IPS-20b (cell line): ENCODE measurements at regions not wholly inside any gene's neighbourhood (a gene's known extent, or its start where the extent isn't known, plus 50 kb on each side); places are given as distances from the start of the nearest gene placed in this dataset.
"Not testable (repeated sequence)": the region's sequence is repeated elsewhere in the genome, so short reads cannot be mapped to it uniquely, and the experiment has no call there.

ENCODE experiments used
- H3K27ac ChIP-seq: one replicate; pipeline ENCODE4 v1.5.1; 2013; ENCODE audit warnings: low read length
- H3K27me3 ChIP-seq: 2 replicates; pipeline ENCODE4 v1.6.1; 2013; ENCODE audit warnings: mild to moderate bottlenecking, low read length, inconsistent platforms; ENCODE audit not compliant: insufficient read depth
- H3K36me3 ChIP-seq: 2 replicates; pipeline ENCODE4 v1.6.1; 2013; ENCODE audit warnings: low read depth, mild to moderate bottlenecking, inconsistent platforms, low read length, moderate library complexity; ENCODE audit not compliant: insufficient read depth
- H3K4me1 ChIP-seq: 2 replicates; pipeline ENCODE4 v1.6.1; 2013; ENCODE audit warnings: mild to moderate bottlenecking, control low read depth, inconsistent platforms, low read length, moderate library complexity; ENCODE audit not compliant: insufficient read depth
- H3K4me3 ChIP-seq: 2 replicates; pipeline ENCODE4 v1.5.1; 2013; ENCODE audit warnings: mild to moderate bottlenecking, low read length, inconsistent platforms
- H3K9ac ChIP-seq: 2 replicates; pipeline ENCODE4 v1.6.1; 2013; ENCODE audit warnings: low read depth, mild to moderate bottlenecking, inconsistent platforms, low read length, moderate library complexity
- H3K9me3 ChIP-seq: 2 replicates; pipeline ENCODE4 v1.6.1; 2013; ENCODE audit warnings: mild to moderate bottlenecking, low read depth, low read length, inconsistent platforms; ENCODE audit not compliant: insufficient read depth

DNA sequence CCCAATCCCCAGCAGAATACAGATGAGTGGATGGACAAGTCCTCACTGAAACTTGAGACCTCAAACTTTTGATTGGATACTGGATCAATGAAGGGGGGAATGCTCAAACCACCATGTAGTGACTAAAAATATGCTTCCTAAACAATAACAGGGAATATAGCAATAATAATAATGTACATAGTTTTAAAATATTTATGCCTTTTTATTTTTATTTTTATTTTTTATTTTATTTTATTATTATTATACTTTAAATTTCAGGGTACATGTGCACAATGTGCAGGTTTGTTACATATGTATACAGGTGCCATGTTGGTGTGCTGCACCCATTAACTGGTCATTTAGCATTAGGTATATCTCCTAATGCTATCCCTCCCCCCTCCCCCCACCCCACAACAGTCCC lies 506.0 kb downstream of the SOX6 start:
- not testable (repeated sequence) for H3K9ac ChIP-seq, H3K4me3 ChIP-seq, H3K9me3 ChIP-seq, H3K27me3 ChIP-seq, H3K27ac ChIP-seq, H3K36me3 ChIP-seq, H3K4me1 ChIP-seq

DNA sequence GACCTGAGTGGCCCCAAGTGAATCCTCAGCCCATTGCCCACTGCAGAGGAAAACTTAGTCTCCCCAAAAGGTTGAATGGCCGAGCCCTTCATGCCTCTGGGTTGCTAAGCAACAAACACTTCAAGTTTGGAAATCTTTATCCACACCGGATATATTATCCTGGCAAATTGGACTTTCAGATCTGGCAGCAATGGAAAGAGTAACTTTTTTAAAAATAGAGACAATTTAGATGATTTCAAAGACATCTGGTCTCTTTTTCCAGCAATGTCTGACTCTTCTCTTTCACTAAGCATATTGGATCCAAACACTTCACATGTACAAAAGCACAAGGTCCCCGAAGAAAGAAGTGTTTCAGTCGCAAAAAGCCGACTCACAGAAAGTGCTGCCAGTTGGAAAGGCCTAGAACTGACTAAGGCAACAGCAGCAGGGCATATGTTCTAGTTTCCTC lies 505.3 kb downstream of the SOX6 start:
- no peaks in the 10 kb centered on the region for H3K27me3 ChIP-seq
- H3K9ac ChIP-seq, result no peak overlapping the region

DNA sequence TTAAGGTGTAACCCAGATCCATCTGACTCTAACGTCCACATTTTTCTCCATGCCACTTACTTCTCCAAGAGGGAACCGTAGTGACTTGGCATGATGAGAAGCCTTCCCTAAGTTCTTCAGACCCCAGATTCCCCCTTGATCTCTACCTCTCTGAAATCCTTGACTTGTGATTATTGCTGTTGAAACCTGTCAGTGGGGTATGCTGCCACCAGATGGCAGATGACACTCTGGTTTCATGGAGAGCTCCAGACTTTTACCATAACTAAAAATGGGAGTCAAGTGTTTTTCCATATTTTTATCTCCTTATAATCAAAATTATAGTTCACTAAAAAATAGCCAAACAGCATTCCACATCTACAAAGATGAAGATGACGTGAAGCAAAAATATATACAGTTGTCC lies 504.2 kb downstream of the SOX6 start:
- no peak overlapping the region for H3K4me3 ChIP-seq
- no peak overlapping the region for H3K9ac ChIP-seq
- H3K27me3 ChIP-seq, result no peaks in the 10 kb centered on the region
- H3K27ac ChIP-seq, result no peak overlapping the region
- H3K36me3 ChIP-seq, result no peaks in the 10 kb centered on the region
- no peaks in the 10 kb centered on the region for H3K4me1 ChIP-seq
- no peaks in the 10 kb centered on the region for H3K9me3 ChIP-seq

More for the DNA sequence above, 505.3 kb downstream of the SOX6 start:
- H3K36me3 ChIP-seq, result no peaks in the 10 kb centered on the region
- H3K27ac ChIP-seq, result no peak overlapping the region
- H3K4me3 ChIP-seq, result no peak overlapping the region
- H3K4me1 ChIP-seq, result no peaks in the 10 kb centered on the region
- H3K9me3 ChIP-seq, result no peaks in the 10 kb centered on the region

DNA sequence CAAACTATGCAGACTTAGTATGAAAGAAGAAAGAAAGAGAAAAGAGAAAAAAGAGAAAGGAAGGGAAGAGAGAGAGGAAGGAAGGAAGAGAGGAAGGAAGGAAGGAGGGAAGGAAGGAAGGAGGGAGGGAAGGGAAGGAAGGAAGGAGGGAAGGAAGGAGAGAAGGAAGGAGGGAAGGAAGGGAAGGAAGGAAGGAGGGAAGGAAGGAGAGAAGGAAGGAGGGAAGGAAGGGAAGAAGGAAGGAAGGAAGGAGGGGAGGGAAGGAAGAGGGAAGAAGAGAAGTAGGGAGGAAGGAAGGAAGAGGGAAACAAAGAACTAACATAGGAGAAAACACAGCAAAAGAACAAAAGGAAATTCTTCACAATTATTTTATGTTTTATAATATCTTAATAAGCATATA lies 502.1 kb downstream of the SOX6 start:
- H3K27ac ChIP-seq, result no peak overlapping the region
- H3K9me3 ChIP-seq, result no peaks in the 10 kb centered on the region
- H3K36me3 ChIP-seq, result no peaks in the 10 kb centered on the region
- no peaks in the 10 kb centered on the region for H3K4me1 ChIP-seq
- H3K27me3 ChIP-seq, result no peaks in the 10 kb centered on the region
- no peak overlapping the region for H3K9ac ChIP-seq
- no peak overlapping the region for H3K4me3 ChIP-seq

DNA sequence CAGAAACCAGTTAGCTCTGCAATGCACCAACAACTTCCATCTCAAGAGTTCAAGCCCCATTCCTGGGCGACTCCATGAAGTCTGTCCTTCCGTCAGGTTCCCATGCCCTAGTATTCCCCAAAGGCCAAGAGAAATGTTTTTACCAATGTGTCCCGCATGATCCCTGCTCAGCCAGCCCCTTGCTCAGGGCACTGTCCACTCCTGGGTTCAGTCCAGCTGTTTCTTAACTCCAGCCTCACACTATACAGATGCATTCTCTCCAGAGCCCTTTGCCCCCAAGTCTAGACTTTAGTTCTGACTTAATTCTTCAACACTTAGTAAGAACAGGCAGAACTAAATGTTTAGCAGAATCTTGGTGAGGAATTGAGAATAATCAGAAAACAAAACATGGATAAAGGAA lies 497.5 kb downstream of the SOX6 start:
- H3K9me3 ChIP-seq, result no peaks in the 10 kb centered on the region
- H3K4me1 ChIP-seq, result peaks cover 2% of the 10 kb centered on the region; the same call in 1 of the 2 replicates
- H3K27me3 ChIP-seq, result no peaks in the 10 kb centered on the region
- H3K9ac ChIP-seq, result no peak overlapping the region
- no peak overlapping the region for H3K27ac ChIP-seq
- no peak overlapping the region for H3K4me3 ChIP-seq
- no peaks in the 10 kb centered on the region for H3K36me3 ChIP-seq

DNA sequence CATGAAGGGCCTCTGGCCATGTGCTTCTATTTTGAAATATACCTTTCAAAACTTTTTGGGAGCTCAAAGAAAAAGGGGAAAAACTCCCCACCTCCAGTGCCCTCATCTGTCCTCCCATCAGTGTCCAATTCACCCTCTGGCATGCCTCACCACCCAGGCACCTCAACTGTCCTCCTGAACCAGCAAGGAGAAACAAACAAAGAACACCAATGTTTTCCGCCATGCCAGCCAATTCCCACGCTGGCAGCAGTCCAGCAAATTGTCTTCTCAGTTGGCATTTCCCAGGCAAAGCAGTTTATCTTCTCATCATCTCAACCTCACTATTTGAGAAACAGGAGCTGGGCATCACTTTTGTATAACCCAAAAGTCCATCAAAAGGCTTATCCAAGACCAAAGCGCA lies 496.9 kb downstream of the SOX6 start:
- Histone ChIP-seq H3K9me3 (no peaks in the 10 kb centered on the region), H3K9ac (no peak overlapping the region), H3K4me1 (peaks cover 7% of the 10 kb centered on the region; the same call in 1 of the 2 replicates), H3K36me3 (no peaks in the 10 kb centered on the region), H3K27me3 (no peaks in the 10 kb centered on the region), H3K4me3 (no peak overlapping the region), H3K27ac (no peak overlapping the region)

DNA sequence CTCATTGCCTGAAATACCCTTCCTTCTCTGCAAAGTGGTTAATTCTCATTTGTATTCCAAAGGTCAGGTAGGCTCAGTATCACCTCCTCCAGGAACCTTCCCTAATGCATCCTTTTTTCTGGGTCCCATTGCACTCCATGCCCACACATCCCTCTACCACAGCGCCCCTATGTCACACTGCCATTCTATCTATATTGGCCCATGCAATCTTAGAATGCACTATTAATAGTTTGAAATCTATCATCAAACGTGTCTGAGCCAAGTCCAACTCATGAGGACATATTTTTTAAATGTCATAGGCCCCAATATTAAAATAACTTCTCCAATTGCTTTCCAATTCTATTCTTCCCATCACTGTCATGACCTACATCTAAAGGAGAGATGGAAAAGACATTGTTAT lies 495.1 kb downstream of the SOX6 start:
- Histone ChIP-seq H3K27me3 (no peaks in the 10 kb centered on the region), H3K27ac (no peak overlapping the region), H3K9ac (no peak overlapping the region), H3K9me3 (no peaks in the 10 kb centered on the region), H3K4me1 (peaks cover 13% of the 10 kb centered on the region; the same call in 1 of the 2 replicates), H3K4me3 (no peak overlapping the region), H3K36me3 (no peaks in the 10 kb centered on the region)

DNA sequence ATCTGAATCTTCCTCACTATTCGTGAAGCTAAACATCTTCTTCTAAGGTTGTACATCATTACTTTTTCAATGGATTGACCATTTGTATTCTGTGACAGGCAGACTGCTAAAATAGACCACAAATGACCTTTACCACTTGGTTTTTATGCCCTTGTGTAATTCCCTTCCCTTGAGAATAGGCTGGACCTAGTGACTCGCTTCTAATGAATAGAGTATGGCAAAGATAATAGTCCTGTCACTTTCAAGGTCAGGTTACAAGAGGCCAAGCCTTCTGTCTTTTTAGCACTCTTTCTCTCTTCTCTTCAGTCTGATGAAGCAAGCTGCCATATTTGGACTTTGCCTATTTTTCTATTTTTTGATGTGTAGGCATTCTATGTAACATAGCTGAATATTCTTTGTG lies 492.9 kb downstream of the SOX6 start:
- Histone ChIP-seq H3K4me1 (peaks cover 13% of the 10 kb centered on the region; the same call in 1 of the 2 replicates), H3K27ac (no peak overlapping the region), H3K27me3 (no peaks in the 10 kb centered on the region), H3K9ac (no peak overlapping the region), H3K4me3 (no peak overlapping the region), H3K9me3 (no peaks in the 10 kb centered on the region), H3K36me3 (no peaks in the 10 kb centered on the region)

DNA sequence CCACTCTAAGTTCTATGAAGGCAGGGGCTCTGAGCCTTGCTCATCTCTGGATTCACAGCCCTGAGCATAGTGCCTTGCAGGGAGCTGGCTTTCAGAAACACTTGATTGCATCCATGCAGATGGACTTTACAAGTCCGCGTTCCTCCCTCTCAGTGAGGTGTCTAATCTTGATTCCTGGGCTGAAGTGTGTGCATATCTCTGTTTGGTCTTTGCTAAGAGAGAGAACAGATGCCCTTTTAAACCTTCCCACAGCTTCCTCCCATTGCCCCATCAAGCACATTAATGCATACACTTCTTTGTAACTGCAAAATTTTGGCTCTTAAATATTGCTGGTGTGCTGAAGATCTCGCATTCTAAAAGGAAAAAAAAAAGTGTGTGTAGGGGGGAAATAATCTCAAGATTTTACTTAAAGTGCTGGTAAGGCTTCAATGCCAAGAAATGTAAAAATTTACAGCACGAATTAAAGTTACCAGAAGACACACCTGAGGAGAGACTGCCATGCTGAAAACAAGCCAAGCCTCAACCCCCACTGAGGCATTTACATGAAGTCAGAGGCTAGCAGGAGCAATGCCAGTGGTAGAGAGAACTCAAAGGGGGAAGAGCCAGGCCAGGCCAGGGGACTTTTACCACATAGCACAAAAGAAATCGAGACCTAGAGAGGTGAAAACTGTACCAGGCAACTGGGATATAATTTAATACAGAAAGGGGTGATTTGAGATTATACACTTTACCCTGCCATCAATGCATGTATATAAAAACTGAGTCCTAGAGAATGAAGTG lies 492.1 kb downstream of the SOX6 start:
- Histone ChIP-seq H3K36me3 (no peaks in the 10 kb centered on the region), H3K9me3 (no peaks in the 10 kb centered on the region), H3K4me3 (no peak overlapping the region; the same call in 1 of the 2 replicates), H3K9ac (no peak overlapping the region), H3K27me3 (no peaks in the 10 kb centered on the region), H3K27ac (no peak overlapping the region), H3K4me1 (peaks cover 13% of the 10 kb centered on the region; the same call in 1 of the 2 replicates)

DNA sequence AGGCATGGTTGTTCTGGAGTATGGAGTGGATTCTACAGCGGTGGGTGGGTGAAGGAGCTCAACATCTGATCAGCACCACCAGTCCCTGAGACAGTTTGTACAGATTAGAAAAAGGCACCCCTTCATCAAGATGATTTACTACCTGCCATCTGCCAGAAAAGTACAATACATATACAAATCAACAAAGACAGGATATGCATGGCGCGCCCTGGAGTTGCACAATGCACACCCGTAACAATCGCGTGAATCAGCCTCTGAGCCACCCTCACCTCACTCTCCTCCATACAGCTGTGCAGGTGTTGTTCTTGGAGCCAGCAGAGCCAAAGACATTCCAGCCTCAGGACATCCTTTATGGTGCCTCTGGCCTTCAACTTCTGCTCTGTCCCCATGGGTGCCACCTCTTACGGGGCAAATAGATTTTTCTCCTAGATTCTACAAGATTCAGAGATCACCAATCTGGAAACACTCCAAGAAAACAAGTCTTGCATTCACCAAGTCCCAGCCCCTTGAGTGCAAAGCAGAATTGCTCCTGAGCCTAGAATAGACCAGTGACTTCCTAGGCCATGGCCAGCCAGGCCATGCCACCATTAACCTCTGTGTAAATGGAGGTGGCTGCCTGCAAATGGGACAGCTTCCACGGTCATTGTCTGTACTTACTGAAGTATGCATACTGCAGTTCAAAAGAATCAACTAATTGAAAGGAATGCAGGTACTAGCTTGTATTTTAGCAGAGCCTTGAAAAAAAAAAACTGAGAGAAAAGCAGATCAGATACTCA lies 490.9 kb downstream of the SOX6 start:
- H3K4me3 ChIP-seq, result no peak overlapping the region
- H3K9ac ChIP-seq, result no peak overlapping the region
- H3K27ac ChIP-seq, result no peak overlapping the region
- no peaks in the 10 kb centered on the region for H3K9me3 ChIP-seq
- peaks cover 13% of the 10 kb centered on the region; the same call in 1 of the 2 replicates for H3K4me1 ChIP-seq
- no peaks in the 10 kb centered on the region for H3K36me3 ChIP-seq
- no peaks in the 10 kb centered on the region for H3K27me3 ChIP-seq

DNA sequence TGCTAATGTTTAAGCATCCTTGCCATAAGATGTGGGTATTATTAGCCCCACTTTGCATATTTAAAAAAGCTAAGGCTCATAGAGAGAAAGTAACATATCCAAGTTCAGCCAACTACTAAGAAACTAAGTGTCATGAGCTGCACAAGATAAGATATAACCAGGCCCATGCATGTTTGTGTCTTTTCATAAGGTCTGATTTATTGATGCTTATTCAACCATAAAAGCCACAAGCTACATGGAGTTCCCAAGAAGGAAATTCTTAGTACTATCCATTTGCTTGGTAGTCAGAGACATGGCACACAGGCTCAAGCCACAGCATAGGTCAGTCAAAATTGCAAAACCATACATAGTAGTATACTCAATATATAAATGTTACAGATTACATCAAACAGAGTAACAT lies 488.5 kb downstream of the SOX6 start:
- Histone ChIP-seq H3K27ac (no peak overlapping the region), H3K9me3 (no peaks in the 10 kb centered on the region), H3K4me1 (peaks cover 28% of the 10 kb centered on the region), H3K27me3 (no peaks in the 10 kb centered on the region), H3K9ac (no peak overlapping the region), H3K36me3 (no peaks in the 10 kb centered on the region), H3K4me3 (no peak overlapping the region)

DNA sequence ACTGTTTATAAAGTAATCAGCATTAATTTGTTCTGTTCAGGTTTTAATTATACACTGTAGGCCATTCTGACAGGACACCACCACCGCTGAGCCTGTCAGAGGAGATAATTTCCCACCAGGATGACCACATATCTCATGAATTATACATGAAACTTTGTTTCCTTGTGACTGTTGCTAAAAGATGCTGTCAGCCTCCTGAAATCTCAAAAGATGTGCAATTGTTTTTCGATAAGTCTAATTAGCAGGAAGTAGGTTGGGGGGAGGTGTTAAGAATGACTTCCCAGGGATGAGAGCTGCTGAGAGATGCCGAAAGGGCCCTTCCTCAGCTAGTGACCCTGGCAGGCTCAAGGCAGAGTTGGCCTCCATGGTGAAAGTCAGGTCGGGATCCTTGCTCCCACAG lies 485.4 kb downstream of the SOX6 start:
- Histone ChIP-seq H3K4me1 (peaks cover 15% of the 10 kb centered on the region), H3K9me3 (no peaks in the 10 kb centered on the region), H3K4me3 (no peak overlapping the region), H3K27me3 (no peaks in the 10 kb centered on the region), H3K27ac (no peak overlapping the region), H3K36me3 (no peaks in the 10 kb centered on the region), H3K9ac (no peak overlapping the region)
